OCI-LY1 (cell line): ENCODE measurements at regions not wholly inside any gene's neighbourhood (a gene's known extent, or its start where the extent isn't known, plus 50 kb on each side); places are given as distances from the start of the nearest gene placed in this dataset.

ENCODE experiments used
- H2AFZ ChIP-seq: fragments of 200-600 bp; sonication (generic), shearing (Covaris generic); 2 replicates; pipeline ENCODE4 v1.6.0; 2014; ENCODE audit warnings: antibody characterized with exemption, mild to moderate bottlenecking, low read length
- H3F3A ChIP-seq: fragments of 200-600 bp; sonication (generic), shearing (Covaris generic); 2 replicates; pipeline ENCODE4 v1.6.0; 2014; ENCODE audit warnings: mild to moderate bottlenecking, antibody characterized with exemption, low read length, moderate library complexity; ENCODE audit not compliant: insufficient read depth
- H3K27ac ChIP-seq: fragments of 200-600 bp; sonication (generic); 2 replicates; pipeline ENCODE4 v1.5.1; 2014; ENCODE audit warnings: low read length, mixed run types, mild to moderate bottlenecking, low read depth; ENCODE audit not compliant: poor library complexity, severe bottlenecking
- H3K27me3 ChIP-seq: fragments of 200-600 bp; sonication (generic); 2 replicates; pipeline ENCODE4 v1.6.0; 2014; ENCODE audit warnings: antibody characterized with exemption, mild to moderate bottlenecking, low read length, moderate library complexity; ENCODE audit not compliant: insufficient read depth
- H3K36me3 ChIP-seq: fragments of 200-600 bp; sonication (generic); 2 replicates; pipeline ENCODE4 v1.6.1; 2014; ENCODE audit warnings: mild to moderate bottlenecking, antibody characterized with exemption, low read length, moderate library complexity, mixed read lengths; ENCODE audit not compliant: insufficient read depth
- H3K4me1 ChIP-seq: fragments of 200-600 bp; sonication (generic); 2 replicates; pipeline ENCODE4 v1.5.1; 2014; ENCODE audit warnings: mild to moderate bottlenecking, low read length, moderate library complexity; ENCODE audit not compliant: insufficient read depth, severe bottlenecking
- H3K4me2 ChIP-seq: fragments of 200-600 bp; sonication (generic), shearing (Covaris generic); 2 replicates; pipeline ENCODE4 v1.6.1; 2014; ENCODE audit warnings: low read length
- H3K4me3 ChIP-seq: fragments of 200-600 bp; sonication (generic); 2 replicates; pipeline ENCODE4 v1.5.1; 2014; ENCODE audit warnings: low read length, low read depth, mild to moderate bottlenecking, mixed read lengths; ENCODE audit not compliant: poor library complexity, severe bottlenecking
- H3K79me2 ChIP-seq: fragments of 200-600 bp; shearing (Covaris generic); 2 replicates; pipeline ENCODE4 v1.6.1; 2016; ENCODE audit warnings: mixed run types, low read length, mixed read lengths; ENCODE audit not compliant: insufficient read depth
- H3K9ac ChIP-seq: fragments of 200-600 bp; sonication (generic), shearing (Covaris generic); 2 replicates; pipeline ENCODE4 v1.6.1; 2014; ENCODE audit warnings: mild to moderate bottlenecking, low read length, mixed read lengths
- H3K9me2 ChIP-seq: fragments of 200-600 bp; sonication (generic), shearing (Covaris generic); 2 replicates; pipeline ENCODE4 v1.6.1; 2014; ENCODE audit warnings: low read depth, mild to moderate bottlenecking, low read length, mixed read lengths
- H3K9me3 ChIP-seq: fragments of 200-600 bp; shearing (Covaris generic); 2 replicates; pipeline ENCODE4 v1.6.1; 2014; ENCODE audit warnings: low read length, mixed read lengths
- H4K20me1 ChIP-seq: fragments of 200-600 bp; sonication (generic), shearing (Covaris generic); 2 replicates; pipeline ENCODE4 v1.6.0; 2016; ENCODE audit warnings: mild to moderate bottlenecking, low read length; ENCODE audit not compliant: insufficient read depth
- EZH2 ChIP-seq: fragments of 200-600 bp; sonication (generic), shearing (Covaris generic); IDR thresholded peaks from 2 replicates; pipeline ENCODE4 v1.8.0; 2017; ENCODE audit warnings: borderline replicate concordance, mixed run types, mild to moderate bottlenecking, antibody characterized with exemption, low read length, moderate library complexity, mixed read lengths
- TF ChIP-seq, protein P1 (sequence below): fragments of 200-600 bp; sonication (generic), shearing (Covaris generic); IDR thresholded peaks from 2 replicates; pipeline ENCODE4 v1.5.1; 2017; ENCODE audit warnings: mild to moderate bottlenecking, antibody characterized with exemption, low read length, moderate library complexity, mixed read lengths

DNA sequence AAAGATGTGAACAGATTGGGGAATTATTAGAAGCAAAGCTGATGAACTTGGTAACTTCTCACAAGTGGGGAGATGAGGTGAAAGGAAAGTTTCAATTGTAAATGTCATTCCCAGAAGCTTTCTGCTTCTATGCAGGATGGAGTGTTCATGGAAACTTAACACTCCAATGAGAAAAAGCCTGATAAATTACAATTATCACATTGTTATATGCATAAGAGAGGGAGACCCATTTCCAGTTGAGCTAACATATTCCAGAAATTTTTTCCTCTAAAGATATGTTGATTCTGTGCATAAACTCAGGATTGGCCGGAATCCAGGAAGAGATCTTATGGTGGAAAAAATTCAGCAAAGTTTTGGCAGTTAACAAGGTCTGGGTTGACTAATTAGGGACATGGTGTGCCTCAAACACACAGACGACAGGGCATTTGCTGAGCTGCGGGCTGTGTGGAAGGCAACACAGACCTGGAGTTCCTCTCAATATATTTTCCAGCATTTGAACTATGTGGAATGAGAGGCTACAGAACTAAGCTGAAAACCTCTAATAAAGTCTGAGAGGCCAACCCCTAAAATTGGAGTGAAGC is 64.9 kb upstream of the FGF14 start:
- H3F3A ChIP-seq: no peaks in the 10 kb centered on the region
- H3K79me2 ChIP-seq: no peaks in the 10 kb centered on the region
- no peak overlapping the region for H3K9ac ChIP-seq
- no peaks in the 10 kb centered on the region for H4K20me1 ChIP-seq
- H3K27me3 ChIP-seq: no peaks in the 10 kb centered on the region
- H3K4me3 ChIP-seq: no peak overlapping the region
- no peak for TF ChIP-seq EZH2
- TF ChIP-seq, protein P1, sequence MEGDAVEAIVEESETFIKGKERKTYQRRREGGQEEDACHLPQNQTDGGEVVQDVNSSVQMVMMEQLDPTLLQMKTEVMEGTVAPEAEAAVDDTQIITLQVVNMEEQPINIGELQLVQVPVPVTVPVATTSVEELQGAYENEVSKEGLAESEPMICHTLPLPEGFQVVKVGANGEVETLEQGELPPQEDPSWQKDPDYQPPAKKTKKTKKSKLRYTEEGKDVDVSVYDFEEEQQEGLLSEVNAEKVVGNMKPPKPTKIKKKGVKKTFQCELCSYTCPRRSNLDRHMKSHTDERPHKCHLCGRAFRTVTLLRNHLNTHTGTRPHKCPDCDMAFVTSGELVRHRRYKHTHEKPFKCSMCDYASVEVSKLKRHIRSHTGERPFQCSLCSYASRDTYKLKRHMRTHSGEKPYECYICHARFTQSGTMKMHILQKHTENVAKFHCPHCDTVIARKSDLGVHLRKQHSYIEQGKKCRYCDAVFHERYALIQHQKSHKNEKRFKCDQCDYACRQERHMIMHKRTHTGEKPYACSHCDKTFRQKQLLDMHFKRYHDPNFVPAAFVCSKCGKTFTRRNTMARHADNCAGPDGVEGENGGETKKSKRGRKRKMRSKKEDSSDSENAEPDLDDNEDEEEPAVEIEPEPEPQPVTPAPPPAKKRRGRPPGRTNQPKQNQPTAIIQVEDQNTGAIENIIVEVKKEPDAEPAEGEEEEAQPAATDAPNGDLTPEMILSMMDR: no peak
- no peaks in the 10 kb centered on the region for H3K36me3 ChIP-seq
- H3K9me2 ChIP-seq: no peaks in the 10 kb centered on the region
- H3K9me3 ChIP-seq: no peaks in the 10 kb centered on the region
- H3K27ac ChIP-seq: no peak overlapping the region
- no peaks in the 10 kb centered on the region for H3K4me1 ChIP-seq
- no peak overlapping the region for H3K4me2 ChIP-seq
- no peak overlapping the region for H2AFZ ChIP-seq

DNA sequence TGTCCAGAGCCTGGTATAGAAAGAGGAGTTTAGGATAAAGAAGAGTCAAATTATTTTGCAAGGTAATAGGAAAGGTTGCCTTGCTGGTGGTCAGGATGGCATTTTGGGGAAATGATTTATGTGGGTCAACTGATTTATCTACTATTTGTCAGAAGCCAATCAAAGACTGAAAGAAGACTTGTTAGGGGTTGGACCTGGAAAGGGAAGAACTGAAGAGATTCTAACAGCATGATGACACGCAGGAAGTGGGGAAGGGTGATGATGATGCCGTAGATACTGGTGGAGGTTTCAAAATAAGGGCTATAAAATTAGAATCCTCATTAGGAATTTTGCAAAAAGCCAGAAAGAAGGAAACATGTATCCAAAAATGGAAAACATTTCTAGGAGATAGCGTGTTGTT is 60.7 kb upstream of the FGF14 start:
- TF ChIP-seq EZH2: no peak
- H3K27me3 ChIP-seq: no peaks in the 10 kb centered on the region
- no peaks in the 10 kb centered on the region for H3F3A ChIP-seq
- no peaks in the 10 kb centered on the region for H3K9me3 ChIP-seq
- H3K36me3 ChIP-seq: no peaks in the 10 kb centered on the region
- H3K79me2 ChIP-seq: no peaks in the 10 kb centered on the region
- H3K9me2 ChIP-seq: no peaks in the 10 kb centered on the region
- no peak overlapping the region for H3K4me3 ChIP-seq
- H4K20me1 ChIP-seq: no peaks in the 10 kb centered on the region
- peaks cover 2% of the 10 kb centered on the region for H3K4me1 ChIP-seq
- no peak overlapping the region for H3K4me2 ChIP-seq
- no peak overlapping the region for H2AFZ ChIP-seq
- H3K9ac ChIP-seq: no peak overlapping the region
- no peak overlapping the region for H3K27ac ChIP-seq

DNA sequence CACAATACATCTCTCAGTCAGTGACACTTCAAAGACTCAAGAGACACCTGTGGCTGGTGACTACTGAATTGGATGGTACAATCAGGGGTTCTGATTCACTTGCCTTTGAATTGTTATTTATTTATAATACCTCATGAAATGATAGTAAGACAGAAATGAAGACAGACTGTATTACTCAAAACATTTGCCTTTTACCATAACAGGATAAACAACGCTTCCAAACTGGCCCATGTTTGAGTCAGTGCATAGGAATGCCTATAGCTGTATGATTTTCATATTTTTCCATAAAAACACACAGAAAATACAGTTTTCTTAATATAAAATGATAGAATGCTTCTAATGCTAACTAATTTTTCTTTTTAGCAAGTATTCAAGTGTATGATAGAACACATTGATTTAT is 59.5 kb upstream of the FGF14 start:
- Histone ChIP-seq H3K27ac (no peak overlapping the region), H3K4me2 (no peak overlapping the region), H3K36me3 (no peaks in the 10 kb centered on the region), H3K4me1 (peaks cover 4% of the 10 kb centered on the region), H3K9me3 (no peaks in the 10 kb centered on the region), H3K9ac (no peak overlapping the region), H3F3A (no peaks in the 10 kb centered on the region), H3K9me2 (no peaks in the 10 kb centered on the region), H3K79me2 (no peaks in the 10 kb centered on the region), H2AFZ (no peak overlapping the region), H3K27me3 (no peaks in the 10 kb centered on the region), H3K4me3 (no peak overlapping the region), H4K20me1 (no peaks in the 10 kb centered on the region)
- TF ChIP-seq, protein P1: no peak
- TF ChIP-seq EZH2: no peak

DNA sequence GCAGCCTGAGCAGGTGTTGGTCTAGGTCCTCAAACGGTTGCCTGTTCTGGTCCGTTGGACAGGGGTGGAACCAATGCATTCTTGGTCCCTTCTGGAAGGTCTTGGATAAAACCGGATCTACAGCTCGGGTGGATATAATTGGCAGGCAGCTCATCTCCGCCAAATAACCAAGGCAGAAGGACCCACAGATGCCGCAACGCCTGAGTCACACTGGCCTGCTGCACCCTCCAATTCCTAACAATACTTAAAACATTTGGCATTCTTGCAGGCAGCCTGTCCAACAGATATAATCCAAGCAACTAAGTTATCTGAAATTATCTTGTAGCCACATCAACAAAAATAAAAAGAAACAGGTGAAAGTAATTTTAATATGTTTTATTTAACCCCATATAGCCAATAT is 59.0 kb upstream of the FGF14 start:
- H3K4me3 ChIP-seq: no peak overlapping the region
- no peak overlapping the region for H3K27ac ChIP-seq
- no peaks in the 10 kb centered on the region for H3K9me3 ChIP-seq
- no peaks in the 10 kb centered on the region for H3K9me2 ChIP-seq
- no peaks in the 10 kb centered on the region for H3K27me3 ChIP-seq
- H3K9ac ChIP-seq: no peak overlapping the region
- no peaks in the 10 kb centered on the region for H3K79me2 ChIP-seq
- H2AFZ ChIP-seq: no peak overlapping the region
- H3K4me2 ChIP-seq: no peak overlapping the region
- H3F3A ChIP-seq: no peaks in the 10 kb centered on the region
- peaks cover 4% of the 10 kb centered on the region for H3K4me1 ChIP-seq
- H3K36me3 ChIP-seq: no peaks in the 10 kb centered on the region
- no peaks in the 10 kb centered on the region for H4K20me1 ChIP-seq
- TF ChIP-seq EZH2: no peak
- TF ChIP-seq, protein P1: no peak
